CD14-positive monocyte (primary cell): ENCODE measurements at regions not wholly inside any gene's neighbourhood (a gene's known extent, or its start where the extent isn't known, plus 50 kb on each side); places are given as distances from the start of the nearest gene placed in this dataset.

ENCODE experiments used
- DNase-seq, 3 donors: peaks; one replicate each; pipeline ENCODE4 v3.0.0-alpha.2; 2011 to 2022
- H2AFZ ChIP-seq: 2 replicates; pipeline ENCODE4 v1.6.0; 2012; ENCODE audit warnings: mild to moderate bottlenecking, low read depth, low read length, inconsistent platforms; ENCODE audit not compliant: insufficient read depth, poor library complexity, severe bottlenecking
- H3K27ac ChIP-seq, 2 donors: 1 replicate in 1 of 2; 2 replicates in 1 of 2; pipeline ENCODE4 v1.5.1; 2012 to 2013; ENCODE audit warnings: low read length in 2 of 2, control low read depth in 1 of 2, inconsistent platforms in 1 of 2, low read depth in 1 of 2, mild to moderate bottlenecking in 1 of 2
- H3K27me3 ChIP-seq, 2 donors: one replicate each; pipeline versions ENCODE4 v1.6.0 to v1.6.1; 2011 to 2013; ENCODE audit warnings: low read length in 2 of 2; ENCODE audit not compliant: control insufficient read depth in 2 of 2, insufficient read depth in 2 of 2
- H3K36me3 ChIP-seq, 2 donors: replicated peaks in 1 of 2; 1 replicate in 1 of 2; 2 replicates in 1 of 2; pipeline versions ENCODE4 v1.5.1 to v1.6.1; 2012 to 2013; ENCODE audit warnings: low read length in 2 of 2, control low read depth in 1 of 2, inconsistent platforms in 1 of 2, mild to moderate bottlenecking in 1 of 2; ENCODE audit not compliant: insufficient read depth in 2 of 2, control insufficient read depth in 1 of 2
- H3K4me1 ChIP-seq, 2 donors: 1 replicate in 1 of 2; 2 replicates in 1 of 2; pipeline versions ENCODE4 v1.5.1 to v1.6.1; 2012 to 2013; ENCODE audit warnings: low read length in 2 of 2, control low read depth in 1 of 2, inconsistent platforms in 1 of 2, mild to moderate bottlenecking in 1 of 2, moderate library complexity in 1 of 2; ENCODE audit not compliant: insufficient read depth in 2 of 2, control insufficient read depth in 1 of 2
- H3K4me2 ChIP-seq: replicated peaks from 2 replicates; pipeline ENCODE3; 2012; ENCODE audit warnings: low read length, moderate library complexity, mild to moderate bottlenecking; ENCODE audit not compliant: poor library complexity, severe bottlenecking; ENCODE audit errors: extremely low read depth
- H3K4me3 ChIP-seq, 3 experiments: fragments of 200-600 bp in 1 of 3; sonication (generic) in 1 of 3; replicated peaks in 1 of 3; 1 replicate in 2 of 3; 2 replicates in 1 of 3; pipeline ENCODE4 v1.5.1; 2011 to 2013; ENCODE audit warnings: low read length in 3 of 3, mild to moderate bottlenecking in 3 of 3, control low read depth in 2 of 3, low read depth in 2 of 3, inconsistent platforms in 1 of 3, moderate library complexity in 1 of 3
- H3K79me2 ChIP-seq: 2 replicates; pipeline ENCODE4 v1.6.0; 2012; ENCODE audit warnings: mild to moderate bottlenecking, control low read depth, inconsistent platforms, low read length, moderate library complexity; ENCODE audit not compliant: insufficient read depth
- H3K9ac ChIP-seq: 2 replicates; pipeline ENCODE4 v1.6.0; 2017; ENCODE audit warnings: low read length, mild to moderate bottlenecking; ENCODE audit not compliant: insufficient read depth, poor library complexity, severe bottlenecking
- H3K9me3 ChIP-seq, 2 donors: replicated peaks in 1 of 2; 1 replicate in 1 of 2; 2 replicates in 1 of 2; pipeline versions ENCODE4 v1.5.1 to v1.6.1; 2012 to 2013; ENCODE audit warnings: low read length in 2 of 2, control low read depth in 1 of 2; ENCODE audit not compliant: control insufficient read depth in 1 of 2, insufficient read depth in 1 of 2
- H4K20me1 ChIP-seq: 2 replicates; pipeline ENCODE4 v1.6.0; 2012; ENCODE audit warnings: mild to moderate bottlenecking, low read length, control low read depth, moderate library complexity; ENCODE audit not compliant: insufficient read depth
- H3K27ac Mint-ChIP-seq, 7 donors: one replicate each; pipeline ENCODE4 v1.8.0; 2020; ENCODE audit warnings: mild to moderate bottlenecking in 7 of 7, mixed read lengths in 7 of 7, moderate library complexity in 6 of 7, inconsistent platforms in 2 of 7
- H3K27me3 Mint-ChIP-seq, 3 donors: one replicate each; pipeline ENCODE4 v1.8.0; 2021 to 2022; ENCODE audit warnings: low read depth in 3 of 3, mild to moderate bottlenecking in 3 of 3, mixed read lengths in 3 of 3, moderate library complexity in 3 of 3, inconsistent platforms in 1 of 3
- H3K36me3 Mint-ChIP-seq, 2 donors: one replicate each; pipeline ENCODE4 v1.8.0; 2020; ENCODE audit warnings: mixed read lengths in 2 of 2, inconsistent platforms in 1 of 2, mild to moderate bottlenecking in 1 of 2
- H3K4me1 Mint-ChIP-seq: one replicate; pipeline ENCODE4 v1.8.0; 2020; ENCODE audit warnings: mild to moderate bottlenecking, mixed read lengths
- H3K4me3 Mint-ChIP-seq, 2 donors: one replicate each; pipeline ENCODE4 v1.8.0; 2020; ENCODE audit warnings: mild to moderate bottlenecking in 2 of 2, mixed read lengths in 2 of 2, moderate library complexity in 1 of 2
- H3K9me3 Mint-ChIP-seq, 7 donors: one replicate each; pipeline ENCODE4 v1.8.0; 2020 to 2022; ENCODE audit warnings: mixed read lengths in 7 of 7, mild to moderate bottlenecking in 6 of 7, moderate library complexity in 6 of 7, inconsistent platforms in 2 of 7
- CTCF ChIP-seq: fragments of 200-600 bp; IDR thresholded peaks from one replicate; pipeline ENCODE4 v1.8.0; 2022; ENCODE audit warnings: antibody characterized with exemption, mild to moderate bottlenecking
- WGBS: methylation state at CpG from one replicate; pipeline ENCODE4 v1.1.5; 2013; ENCODE audit warnings: missing lambda C conversion rate; ENCODE audit not compliant: insufficient coverage; 5-methylcytosine and 5-hydroxymethylcytosine counted together
- intact Hi-C, 2 donors: fragments of 100-400 bp; cut with micrococcal nuclease; formaldehyde crosslinking; loops; one replicate each; pipeline versions ENCODE4 v1.15.0 to v1.15.1; 2023

DNA sequence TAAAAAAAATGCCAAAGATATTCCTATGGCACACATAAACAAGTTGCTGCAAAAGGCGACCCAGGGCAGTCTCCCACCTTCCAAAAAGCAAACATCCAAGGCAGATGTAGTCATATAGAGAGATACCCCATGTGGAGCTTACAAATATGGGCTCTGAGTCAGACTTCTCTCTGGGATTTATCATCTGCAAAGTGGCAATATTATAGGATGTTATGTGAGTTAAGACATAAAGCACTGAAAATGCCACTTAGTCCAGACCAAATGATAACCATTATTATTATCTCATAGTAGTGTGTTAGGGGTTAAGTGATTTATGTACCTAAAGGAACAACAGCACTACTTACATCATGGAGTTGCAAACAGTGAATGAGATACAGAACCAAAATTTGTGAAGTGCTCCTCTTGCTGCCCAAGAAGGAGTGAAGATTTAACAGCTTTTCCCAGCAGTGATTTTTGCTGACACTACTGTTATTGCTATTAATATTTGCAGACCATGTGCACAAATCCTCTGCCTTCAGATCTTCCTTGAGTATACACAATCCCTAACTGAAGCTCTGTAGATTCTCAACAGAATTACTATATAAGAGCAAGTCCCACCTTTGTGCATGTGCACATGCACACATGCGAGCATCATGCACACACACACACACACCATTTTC is 560.0 kb upstream of the SALL1 start:
- Histone ChIP-seq H4K20me1 (no peaks in the 10 kb centered on the region), H3K79me2 (no peaks in the 10 kb centered on the region), H3K4me3 (no peak overlapping the region), H3K9me3 (peaks cover 13 to 33% of the 10 kb centered on the region in 2 donors), H3K36me3 (no peaks in the 10 kb centered on the region), H3K4me2 (no peak overlapping the region), H2AFZ (no peak overlapping the region), H3K27ac (no peak overlapping the region), H3K4me1 (no peaks in the 10 kb centered on the region), H3K9ac (no peak overlapping the region), H3K27me3 (no peaks in the 10 kb centered on the region)
- no peak for TF ChIP-seq CTCF
- Mint-ChIP-seq H3K9me3 (peaks cover 2 to 14% (median 9%) of the 10 kb centered on the region in 7 donors), H3K27me3 (peaks cover 0 to 3% (median 0%) of the 10 kb centered on the region in 3 donors), H3K27ac (no peak overlapping the region), H3K4me3 (no peak overlapping the region), H3K4me1 (no peaks in the 10 kb centered on the region), H3K36me3 (no peaks in the 10 kb centered on the region)
- DNase-seq = no peak
- intact Hi-C loops = no loop called here
- WGBS = no CpG with 5 or more reads among the region's 2 CpGs

DNA sequence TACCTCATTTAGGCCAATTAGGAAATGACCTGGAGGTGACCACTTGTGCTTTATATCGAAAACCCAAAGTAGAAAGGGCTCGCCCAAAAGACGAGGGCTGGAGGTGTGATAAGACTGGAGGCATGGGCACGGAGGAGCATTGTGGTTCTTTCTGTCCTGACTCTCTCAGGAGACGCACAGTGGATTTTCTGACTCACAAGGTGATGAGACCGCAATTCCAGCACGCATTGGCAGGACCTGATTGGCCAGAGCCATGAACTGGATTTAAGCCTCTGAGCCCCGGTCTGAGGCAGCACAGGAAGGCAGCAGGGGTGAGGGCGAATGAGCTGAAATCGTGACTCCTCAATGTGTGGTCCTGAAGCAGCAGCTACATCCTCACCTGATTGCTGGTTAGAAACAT is 559.1 kb upstream of the SALL1 start:
- Histone ChIP-seq H4K20me1 (no peaks in the 10 kb centered on the region), H3K4me2 (no peak overlapping the region), H3K27me3 (no peaks in the 10 kb centered on the region), H3K9me3 (peaks cover 13 to 29% of the 10 kb centered on the region in 2 donors), H3K9ac (no peak overlapping the region), H3K27ac (no peak overlapping the region), H3K4me1 (no peaks in the 10 kb centered on the region), H2AFZ (no peak overlapping the region), H3K79me2 (no peaks in the 10 kb centered on the region), H3K4me3 (no peak overlapping the region), H3K36me3 (no peaks in the 10 kb centered on the region)
- TF ChIP-seq CTCF = no peak
- Mint-ChIP-seq H3K27ac (no peak overlapping the region), H3K4me3 (no peak overlapping the region), H3K9me3 (peaks cover 2 to 14% (median 7%) of the 10 kb centered on the region in 7 donors), H3K4me1 (no peaks in the 10 kb centered on the region), H3K27me3 (peaks cover 0 to 3% (median 0%) of the 10 kb centered on the region in 3 donors), H3K36me3 (no peaks in the 10 kb centered on the region)
- no peak for DNase-seq
- intact Hi-C loops = no loop called here
- 87% methylated on average over 9 of the region's 10 CpGs for WGBS
